HEK293T (cell line): ENCODE measurements at regions not wholly inside any gene's neighbourhood (a gene's known extent, or its start where the extent isn't known, plus 50 kb on each side); places are given as distances from the start of the nearest gene placed in this dataset.

Experiments
- ARNT ChIP-seq: fragments of 450-650 bp; IDR thresholded peaks from 2 replicates; pipeline ENCODE4 v1.6.1; 2017; ENCODE audit warnings: mild to moderate bottlenecking
- BHLHE40 ChIP-seq: fragments of 450-650 bp; IDR thresholded peaks from 2 replicates; pipeline ENCODE4 v1.6.1; 2016; ENCODE audit warnings: mild to moderate bottlenecking, moderate library complexity, borderline replicate concordance
- CTBP1 ChIP-seq: fragments of 450-650 bp; IDR thresholded peaks from 2 replicates; pipeline ENCODE4 v1.6.1; 2016; ENCODE audit warnings: borderline replicate concordance
- FOXA1 ChIP-seq: fragments of 450-650 bp; IDR thresholded peaks from 2 replicates; pipeline ENCODE4 v1.6.1; 2016; ENCODE audit warnings: mild to moderate bottlenecking
- FOXK2 ChIP-seq: fragments of 450-650 bp; IDR thresholded peaks from 2 replicates; pipeline ENCODE4 v1.6.1; 2016; ENCODE audit warnings: mild to moderate bottlenecking
- FOXM1 ChIP-seq: fragments of 450-650 bp; IDR thresholded peaks from 2 replicates; pipeline ENCODE4 v1.6.1; 2017; ENCODE audit warnings: mild to moderate bottlenecking, borderline replicate concordance
- HDGF ChIP-seq: fragments of 450-650 bp; IDR thresholded peaks from 2 replicates; pipeline ENCODE4 v1.6.1; 2017; ENCODE audit warnings: antibody characterized with exemption, borderline replicate concordance
- L3MBTL2 ChIP-seq: fragments of 450-650 bp; conservative IDR thresholded peaks from 2 replicates; pipeline ENCODE4 v1.6.1; 2016; ENCODE audit warnings: mild to moderate bottlenecking
- LEF1 ChIP-seq: fragments of 450-650 bp; IDR thresholded peaks from 2 replicates; pipeline ENCODE4 v1.6.1; 2017; ENCODE audit warnings: mild to moderate bottlenecking, borderline replicate concordance
- SP1 ChIP-seq: fragments of 450-650 bp; IDR thresholded peaks from 2 replicates; pipeline ENCODE4 v1.6.1; 2017
- SUZ12 ChIP-seq: fragments of 450-650 bp; IDR thresholded peaks from 2 replicates; pipeline ENCODE4 v1.6.1; 2016; ENCODE audit warnings: mild to moderate bottlenecking
- TARDBP ChIP-seq: fragments of 450-650 bp; IDR thresholded peaks from 2 replicates; pipeline ENCODE4 v1.6.1; 2016
- TF ChIP-seq, protein P1 (sequence below): fragments of 450-650 bp; IDR thresholded peaks from 2 replicates; pipeline ENCODE4 v1.6.1; 2016

DNA sequence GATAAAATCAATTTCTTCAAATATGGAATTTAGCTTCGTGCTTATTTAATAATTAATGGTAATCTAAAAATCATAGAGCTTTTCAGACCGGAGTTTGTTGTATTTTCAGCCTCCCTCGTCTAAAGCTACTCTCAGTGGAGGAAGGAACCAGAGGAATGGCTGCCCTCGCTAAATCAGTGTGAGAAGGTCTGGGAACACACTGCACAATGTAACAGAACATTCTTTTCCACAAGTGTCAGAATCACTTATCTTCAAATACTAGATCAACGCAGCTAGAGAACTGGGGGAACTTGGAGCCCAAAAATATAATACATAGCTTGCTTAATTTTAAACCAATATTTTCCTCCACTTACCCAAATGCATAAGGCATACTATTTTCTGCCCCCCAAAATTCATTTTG, 148.5 kb downstream of the MTERF1 start:
- TF ChIP-seq TARDBP, result no peak
- TF ChIP-seq ARNT, result no peak
- TF ChIP-seq LEF1, result no peak
- no peak for TF ChIP-seq HDGF
- TF ChIP-seq SP1, result no peak
- TF ChIP-seq FOXK2, result no peak
- TF ChIP-seq, protein P1, sequence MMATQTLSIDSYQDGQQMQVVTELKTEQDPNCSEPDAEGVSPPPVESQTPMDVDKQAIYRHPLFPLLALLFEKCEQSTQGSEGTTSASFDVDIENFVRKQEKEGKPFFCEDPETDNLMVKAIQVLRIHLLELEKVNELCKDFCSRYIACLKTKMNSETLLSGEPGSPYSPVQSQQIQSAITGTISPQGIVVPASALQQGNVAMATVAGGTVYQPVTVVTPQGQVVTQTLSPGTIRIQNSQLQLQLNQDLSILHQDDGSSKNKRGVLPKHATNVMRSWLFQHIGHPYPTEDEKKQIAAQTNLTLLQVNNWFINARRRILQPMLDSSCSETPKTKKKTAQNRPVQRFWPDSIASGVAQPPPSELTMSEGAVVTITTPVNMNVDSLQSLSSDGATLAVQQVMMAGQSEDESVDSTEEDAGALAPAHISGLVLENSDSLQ, result no peak
- no peak for TF ChIP-seq L3MBTL2
- no peak for TF ChIP-seq FOXM1
- TF ChIP-seq SUZ12, result no peak
- no peak for TF ChIP-seq FOXA1
- no peak for TF ChIP-seq CTBP1
- TF ChIP-seq BHLHE40, result no peak
